ENCODE measurements at regions not wholly inside any gene's neighbourhood (a gene's known extent, or its start where the extent isn't known, plus 50 kb on each side); places are given as distances from the start of the nearest gene placed in this dataset.
"Not testable (repeated sequence)": the region's sequence is repeated elsewhere in the genome, so short reads cannot be mapped to it uniquely, and the experiment has no call there.

DNA sequence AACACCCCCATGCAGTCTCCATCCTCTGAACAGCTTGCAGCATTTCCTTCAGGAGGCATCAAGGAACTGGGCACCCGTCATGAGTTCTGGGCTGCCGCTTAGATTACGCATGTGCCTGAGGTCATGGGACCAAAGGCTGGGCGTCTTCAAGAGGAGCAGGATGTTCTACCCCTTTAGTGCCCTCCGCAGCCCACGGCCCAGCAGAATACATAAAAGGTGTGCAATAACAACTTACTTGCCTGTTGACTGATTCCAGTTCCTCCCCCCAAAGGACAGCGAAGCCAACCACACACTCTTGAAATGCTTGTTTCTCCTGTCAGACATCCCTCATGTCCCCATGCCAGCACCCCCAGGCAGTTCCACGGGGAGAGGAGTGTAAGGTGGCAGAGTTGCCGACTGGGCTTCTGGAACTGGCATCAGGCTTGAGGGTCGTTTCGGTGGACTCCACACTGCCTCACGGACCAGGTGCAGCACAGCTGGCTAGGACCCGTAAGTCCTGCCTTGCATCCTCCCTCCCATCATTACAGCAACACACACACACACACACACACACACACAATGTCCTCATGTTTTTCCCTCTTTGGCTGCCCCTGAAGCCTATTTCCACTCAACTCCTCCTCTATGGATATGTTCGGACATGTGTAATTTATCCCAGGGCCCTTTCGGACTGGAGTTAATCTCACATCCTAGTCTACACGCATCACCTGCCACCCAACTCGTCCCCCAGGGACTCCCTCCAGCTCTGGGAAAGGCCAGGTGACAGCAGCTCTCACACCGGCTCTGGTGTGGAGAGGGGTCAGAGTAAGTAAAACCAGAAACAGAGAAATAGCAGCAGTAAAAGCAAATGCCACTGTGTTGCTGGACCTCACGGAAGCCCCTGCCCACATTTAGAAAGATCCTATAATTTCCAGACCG lies 200.7 kb downstream of the BCL11A start:
- Histone ChIP-seq H3K4me1 (ENCODE audit: low read depth) (peaks cover 4% of the 10 kb centered on the region), H3K9me3 (no peaks in the 10 kb centered on the region), H3K36me3 (ENCODE audit: low read depth) (no peaks in the 10 kb centered on the region), H3K4me3 (no peak overlapping the region)
- ATAC-seq (peak; percentile 50), DNase-seq (peak in 1 of 3 donors; percentile 60)
- intact Hi-C loops (cut with DNase I, micrococcal nuclease): no loop called here
- TF ChIP-seq, protein P1, sequence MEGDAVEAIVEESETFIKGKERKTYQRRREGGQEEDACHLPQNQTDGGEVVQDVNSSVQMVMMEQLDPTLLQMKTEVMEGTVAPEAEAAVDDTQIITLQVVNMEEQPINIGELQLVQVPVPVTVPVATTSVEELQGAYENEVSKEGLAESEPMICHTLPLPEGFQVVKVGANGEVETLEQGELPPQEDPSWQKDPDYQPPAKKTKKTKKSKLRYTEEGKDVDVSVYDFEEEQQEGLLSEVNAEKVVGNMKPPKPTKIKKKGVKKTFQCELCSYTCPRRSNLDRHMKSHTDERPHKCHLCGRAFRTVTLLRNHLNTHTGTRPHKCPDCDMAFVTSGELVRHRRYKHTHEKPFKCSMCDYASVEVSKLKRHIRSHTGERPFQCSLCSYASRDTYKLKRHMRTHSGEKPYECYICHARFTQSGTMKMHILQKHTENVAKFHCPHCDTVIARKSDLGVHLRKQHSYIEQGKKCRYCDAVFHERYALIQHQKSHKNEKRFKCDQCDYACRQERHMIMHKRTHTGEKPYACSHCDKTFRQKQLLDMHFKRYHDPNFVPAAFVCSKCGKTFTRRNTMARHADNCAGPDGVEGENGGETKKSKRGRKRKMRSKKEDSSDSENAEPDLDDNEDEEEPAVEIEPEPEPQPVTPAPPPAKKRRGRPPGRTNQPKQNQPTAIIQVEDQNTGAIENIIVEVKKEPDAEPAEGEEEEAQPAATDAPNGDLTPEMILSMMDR (IDR thresholded peaks at IDR 0.05): no peak

- ATAC-seq: peak; percentile 18
Measured at GRCh38 chr2:60351802-60352201, 201.7 kb downstream of the BCL11A start.

GRCh38 chr2:60351321-60351720 lies 202.1 kb downstream of the BCL11A start:
- no peaks in the 10 kb centered on the region for H3K36me3 ChIP-seq (ENCODE audit: low read depth)

More at GRCh38 chr2:60351802-60352201, 201.7 kb downstream of the BCL11A start:
- H3K9me3 ChIP-seq: no peaks in the 10 kb centered on the region
- DNase-seq: peak in 1 of 3 donors; percentile 54
- TF ChIP-seq, protein P1 (IDR thresholded peaks at IDR 0.05): no peak
- no peaks in the 10 kb centered on the region for H3K36me3 ChIP-seq (ENCODE audit: low read depth)
- intact Hi-C loops (cut with DNase I, micrococcal nuclease): no loop called here
- H3K4me3 ChIP-seq: no peak overlapping the region
- peaks cover 4% of the 10 kb centered on the region for H3K4me1 ChIP-seq (ENCODE audit: low read depth)

GRCh38 chr2:60350791-60351190 lies 202.7 kb downstream of the BCL11A start:
- intact Hi-C loops (cut with DNase I, micrococcal nuclease): no loop called here
- ATAC-seq (peak; percentile 39), DNase-seq (no peak)
- peaks cover 4% of the 10 kb centered on the region for H3K4me1 ChIP-seq (ENCODE audit: low read depth)
- H3K4me3 ChIP-seq: no peak overlapping the region
- TF ChIP-seq, protein P1 (IDR thresholded peaks at IDR 0.05): no peak
- no peaks in the 10 kb centered on the region for H3K36me3 ChIP-seq (ENCODE audit: low read depth)
- no peaks in the 10 kb centered on the region for H3K9me3 ChIP-seq

More at GRCh38 chr2:60351321-60351720, 202.1 kb downstream of the BCL11A start:
- ATAC-seq (no peak), DNase-seq (no peak)
- intact Hi-C loops (cut with DNase I, micrococcal nuclease): no loop called here
- Histone ChIP-seq H3K9me3 (no peaks in the 10 kb centered on the region), H3K4me1 (ENCODE audit: low read depth) (peaks cover 4% of the 10 kb centered on the region), H3K4me3 (no peak overlapping the region)
- TF ChIP-seq, protein P1 (IDR thresholded peaks at IDR 0.05): no peak

- DNase-seq: no peak
- H3K4me1 ChIP-seq (ENCODE audit: low read depth): peaks cover 4% of the 10 kb centered on the region
- H3K9me3 ChIP-seq: no peaks in the 10 kb centered on the region
- no peaks in the 10 kb centered on the region for H3K36me3 ChIP-seq (ENCODE audit: low read depth)
- intact Hi-C loops (cut with DNase I, micrococcal nuclease): no loop called here
- TF ChIP-seq, protein P1 (IDR thresholded peaks at IDR 0.05): no peak
- H3K4me3 ChIP-seq: no peak overlapping the region
- ATAC-seq: no peak
Measured at GRCh38 chr2:60347781-60348180, 205.7 kb downstream of the BCL11A start.

GRCh38 chr2:60342491-60342890 lies 211.0 kb downstream of the BCL11A start:
- H3K9me3 ChIP-seq; H3K4me3 ChIP-seq; DNase-seq; ATAC-seq; H3K4me1 ChIP-seq (ENCODE audit: low read depth); H3K36me3 ChIP-seq (ENCODE audit: low read depth); intact Hi-C loops (cut with DNase I, micrococcal nuclease): not testable (repeated sequence)
